ENCODE measurements at regions not wholly inside any gene's neighbourhood (a gene's known extent, or its start where the extent isn't known, plus 50 kb on each side); places are given as distances from the start of the nearest gene placed in this dataset.

- TF ChIP-seq CTCF (IDR thresholded peaks at IDR 0.05; ENCODE audit: low read depth, low read length), result no peak
- no peak overlapping the region for H3K4me3 ChIP-seq (ENCODE audit: low read depth, low read length)
- no peaks in the 10 kb centered on the region for H3K9me3 ChIP-seq (ENCODE audit: severe bottlenecking)
- DNase-seq, result no peak
- no peaks in the 10 kb centered on the region for H3K36me3 ChIP-seq
- H3K27me3 ChIP-seq (ENCODE audit: insufficient read depth, low read depth, severe bottlenecking), result peaks cover 43% of the 10 kb centered on the region
- H3K27ac ChIP-seq, result no peak overlapping the region
Observed at GRCh38 chr3:95084738-95085137, 1021.9 kb downstream of the NSUN3 start.

GRCh38 chr3:95088464-95088863 lies 1025.6 kb downstream of the NSUN3 start:
- no peak for TF ChIP-seq CTCF (IDR thresholded peaks at IDR 0.05; ENCODE audit: low read depth, low read length)
- DNase-seq, result no peak

GRCh38 chr3:95097493-95097892 lies 1034.6 kb downstream of the NSUN3 start:
- Histone ChIP-seq H3K27ac (no peak overlapping the region), H3K4me3 (ENCODE audit: low read depth, low read length) (no peak overlapping the region), H3K27me3 (ENCODE audit: insufficient read depth, low read depth, severe bottlenecking) (peaks cover 16% of the 10 kb centered on the region), H3K9me3 (ENCODE audit: severe bottlenecking) (no peaks in the 10 kb centered on the region), H3K36me3 (no peaks in the 10 kb centered on the region)
- DNase-seq, result no peak
- TF ChIP-seq CTCF (IDR thresholded peaks at IDR 0.05; ENCODE audit: low read depth, low read length), result no peak

More at GRCh38 chr3:95088464-95088863, 1025.6 kb downstream of the NSUN3 start:
- no peak overlapping the region for H3K4me3 ChIP-seq (ENCODE audit: low read depth, low read length)
- H3K36me3 ChIP-seq, result no peaks in the 10 kb centered on the region
- peaks cover 25% of the 10 kb centered on the region for H3K27me3 ChIP-seq (ENCODE audit: insufficient read depth, low read depth, severe bottlenecking)
- H3K9me3 ChIP-seq (ENCODE audit: severe bottlenecking), result no peaks in the 10 kb centered on the region
- H3K27ac ChIP-seq, result no peak overlapping the region

- DNase-seq, result no peak
- H3K27me3 ChIP-seq (ENCODE audit: insufficient read depth, low read depth, severe bottlenecking), result peaks cover 37% of the 10 kb centered on the region
- H3K9me3 ChIP-seq (ENCODE audit: severe bottlenecking), result no peaks in the 10 kb centered on the region
- no peak overlapping the region for H3K27ac ChIP-seq
- TF ChIP-seq CTCF (IDR thresholded peaks at IDR 0.05; ENCODE audit: low read depth, low read length), result no peak
- no peak overlapping the region for H3K4me3 ChIP-seq (ENCODE audit: low read depth, low read length)
- H3K36me3 ChIP-seq, result no peaks in the 10 kb centered on the region
Observed at GRCh38 chr3:95120921-95121320, 1058.1 kb downstream of the NSUN3 start.

GRCh38 chr3:95123104-95123503 lies 1060.2 kb downstream of the NSUN3 start:
- no peak for TF ChIP-seq CTCF (IDR thresholded peaks at IDR 0.05; ENCODE audit: low read depth, low read length)
- Histone ChIP-seq H3K4me3 (ENCODE audit: low read depth, low read length) (no peak overlapping the region), H3K36me3 (no peaks in the 10 kb centered on the region)

GRCh38 chr3:95134693-95135413 lies 1072.0 kb downstream of the NSUN3 start:
- DNase-seq, result no peak
- Histone ChIP-seq H3K27ac (no peak overlapping the region), H3K4me3 (ENCODE audit: low read depth, low read length) (no peak overlapping the region), H3K9me3 (ENCODE audit: severe bottlenecking) (no peaks in the 10 kb centered on the region), H3K36me3 (no peaks in the 10 kb centered on the region), H3K27me3 (ENCODE audit: insufficient read depth, low read depth, severe bottlenecking) (peaks cover 11% of the 10 kb centered on the region)
- no peak for TF ChIP-seq CTCF (IDR thresholded peaks at IDR 0.05; ENCODE audit: low read depth, low read length)

More at GRCh38 chr3:95123104-95123503, 1060.2 kb downstream of the NSUN3 start:
- DNase-seq, result no peak
- Histone ChIP-seq H3K9me3 (ENCODE audit: severe bottlenecking) (no peaks in the 10 kb centered on the region), H3K27me3 (ENCODE audit: insufficient read depth, low read depth, severe bottlenecking) (peaks cover 44% of the 10 kb centered on the region), H3K27ac (no peak overlapping the region)
